ENCODE measurements at regions not wholly inside any gene's neighbourhood (a gene's known extent, or its start where the extent isn't known, plus 50 kb on each side); places are given as distances from the start of the nearest gene placed in this dataset.

GRCh38 chr4:137300776-137301175 lies 231.5 kb downstream of the PCDH18 start:
- Histone ChIP-seq H3K27me3 (no peaks in the 10 kb centered on the region), H3K4me1 (no peaks in the 10 kb centered on the region), H3K4me3 (no peak overlapping the region), H3K36me3 (no peaks in the 10 kb centered on the region), H3K27ac (no peak overlapping the region), H3K9me3 (no peaks in the 10 kb centered on the region)
- DNase-seq, result no peak
- no peak for TF ChIP-seq CTCF (IDR thresholded peaks at IDR 0.05)
- intact Hi-C loops (cut with DNase I; ENCODE audit: low total_unique reads), result no loop called here

- Histone ChIP-seq H3K27ac (no peak overlapping the region), H3K4me3 (no peak overlapping the region), H3K36me3 (no peaks in the 10 kb centered on the region), H3K9me3 (no peaks in the 10 kb centered on the region), H3K4me1 (peaks cover 0 to 3% (median 1%) of the 10 kb centered on the region in 4 donors), H3K27me3 (no peaks in the 10 kb centered on the region)
- TF ChIP-seq CTCF (IDR thresholded peaks at IDR 0.05), result no peak
- DNase-seq, result no peak
- intact Hi-C loops (cut with DNase I; ENCODE audit: low total_unique reads), result no loop called here
Measured at GRCh38 chr4:137299281-137299680, 233.0 kb downstream of the PCDH18 start.

- Histone ChIP-seq H3K27ac (no peak overlapping the region), H3K27me3 (no peaks in the 10 kb centered on the region), H3K4me3 (no peak overlapping the region), H3K36me3 (no peaks in the 10 kb centered on the region), H3K9me3 (no peaks in the 10 kb centered on the region), H3K4me1 (peaks cover 0 to 15% (median 3%) of the 10 kb centered on the region in 4 donors)
- intact Hi-C loops (cut with DNase I; ENCODE audit: low total_unique reads), result no loop called here
- no peak for DNase-seq
- no peak for TF ChIP-seq CTCF (IDR thresholded peaks at IDR 0.05)
Measured at GRCh38 chr4:137293281-137293680, 239.0 kb downstream of the PCDH18 start.

- Histone ChIP-seq H3K4me3 (no peak overlapping the region), H3K4me1 (peaks cover 0 to 3% (median 0%) of the 10 kb centered on the region in 4 donors), H3K27ac (no peak overlapping the region), H3K27me3 (no peaks in the 10 kb centered on the region), H3K9me3 (no peaks in the 10 kb centered on the region), H3K36me3 (no peaks in the 10 kb centered on the region)
- TF ChIP-seq CTCF (IDR thresholded peaks at IDR 0.05), result peak in 1 of 2 experiments; percentile 13
- no peak for DNase-seq
- intact Hi-C loops (cut with DNase I; ENCODE audit: low total_unique reads), result no loop called here
Measured at GRCh38 chr4:137283737-137284136, 248.6 kb downstream of the PCDH18 start.

- DNase-seq, result no peak
- no peaks in the 10 kb centered on the region for H3K9me3 ChIP-seq
- no peaks in the 10 kb centered on the region for H3K27me3 ChIP-seq
- H3K4me1 ChIP-seq, result peaks cover 0 to 44% (median 0%) of the 10 kb centered on the region in 4 donors
- H3K36me3 ChIP-seq, result no peaks in the 10 kb centered on the region
- no peak for TF ChIP-seq CTCF (IDR thresholded peaks at IDR 0.05)
- intact Hi-C loops (cut with DNase I; ENCODE audit: low total_unique reads), result no loop called here
- H3K4me3 ChIP-seq, result no peak overlapping the region
- no peak overlapping the region for H3K27ac ChIP-seq
Measured at GRCh38 chr4:137278431-137278830, 253.9 kb downstream of the PCDH18 start.

- no peaks in the 10 kb centered on the region for H3K36me3 ChIP-seq
- no peak for TF ChIP-seq CTCF (IDR thresholded peaks at IDR 0.05)
- intact Hi-C loops (cut with DNase I; ENCODE audit: low total_unique reads), result no loop called here
Measured at GRCh38 chr4:137274404-137274803, 257.9 kb downstream of the PCDH18 start.

More at GRCh38 chr4:137274404-137274803, 257.9 kb downstream of the PCDH18 start:
- Histone ChIP-seq H3K9me3 (no peaks in the 10 kb centered on the region), H3K4me1 (peaks cover 0 to 44% (median 0%) of the 10 kb centered on the region in 4 donors), H3K27me3 (no peaks in the 10 kb centered on the region), H3K27ac (peak overlapping the region in 1 of 2 donors; percentile 58), H3K4me3 (no peak overlapping the region)
- no peak for DNase-seq

All from tibial artery (tissue), 4 donors.